ENCODE measurements at regions not wholly inside any gene's neighbourhood (a gene's known extent, or its start where the extent isn't known, plus 50 kb on each side); places are given as distances from the start of the nearest gene placed in this dataset.

GRCh38 chr3:55165704-55166405 is 238.0 kb upstream of the LRTM1 start:
- no peak for TF ChIP-seq CTCF (conservative IDR thresholded peaks at IDR 0.05; ENCODE audit: low read length)
- TF ChIP-seq EZH2phosphoT487 (IDR thresholded peaks at IDR 0.05; ENCODE audit: borderline replicate concordance): no peak

Data from Loucy (cell line).